ENCODE measurements at regions not wholly inside any gene's neighbourhood (a gene's known extent, or its start where the extent isn't known, plus 50 kb on each side); places are given as distances from the start of the nearest gene placed in this dataset.

DNA sequence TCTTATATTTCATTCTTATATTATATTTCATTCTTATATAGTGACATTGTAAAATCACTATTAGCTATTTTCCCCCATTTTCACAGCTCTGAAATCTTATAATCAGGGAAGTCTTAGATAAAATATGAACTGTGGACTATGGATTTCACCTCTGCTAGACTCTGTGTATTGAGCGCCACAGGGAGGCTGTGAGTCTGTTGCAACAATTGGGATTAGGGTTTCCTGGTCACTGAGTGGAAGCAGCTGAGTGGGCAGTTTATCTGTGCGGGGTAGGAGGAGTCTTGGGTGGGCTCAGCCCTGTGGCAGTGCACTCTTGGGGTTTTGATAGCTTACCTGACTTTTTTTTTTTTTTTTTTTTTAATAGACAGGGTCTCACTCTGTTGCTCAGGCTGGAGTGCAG, 249.5 kb downstream of the PTTG2 start:
- no peak for TF ChIP-seq EZH2phosphoT487 (conservative IDR thresholded peaks at IDR 0.05; ENCODE audit: low read length)
- TF ChIP-seq, protein P1, sequence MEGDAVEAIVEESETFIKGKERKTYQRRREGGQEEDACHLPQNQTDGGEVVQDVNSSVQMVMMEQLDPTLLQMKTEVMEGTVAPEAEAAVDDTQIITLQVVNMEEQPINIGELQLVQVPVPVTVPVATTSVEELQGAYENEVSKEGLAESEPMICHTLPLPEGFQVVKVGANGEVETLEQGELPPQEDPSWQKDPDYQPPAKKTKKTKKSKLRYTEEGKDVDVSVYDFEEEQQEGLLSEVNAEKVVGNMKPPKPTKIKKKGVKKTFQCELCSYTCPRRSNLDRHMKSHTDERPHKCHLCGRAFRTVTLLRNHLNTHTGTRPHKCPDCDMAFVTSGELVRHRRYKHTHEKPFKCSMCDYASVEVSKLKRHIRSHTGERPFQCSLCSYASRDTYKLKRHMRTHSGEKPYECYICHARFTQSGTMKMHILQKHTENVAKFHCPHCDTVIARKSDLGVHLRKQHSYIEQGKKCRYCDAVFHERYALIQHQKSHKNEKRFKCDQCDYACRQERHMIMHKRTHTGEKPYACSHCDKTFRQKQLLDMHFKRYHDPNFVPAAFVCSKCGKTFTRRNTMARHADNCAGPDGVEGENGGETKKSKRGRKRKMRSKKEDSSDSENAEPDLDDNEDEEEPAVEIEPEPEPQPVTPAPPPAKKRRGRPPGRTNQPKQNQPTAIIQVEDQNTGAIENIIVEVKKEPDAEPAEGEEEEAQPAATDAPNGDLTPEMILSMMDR (IDR thresholded peaks at IDR 0.05; ENCODE audit: insufficient read depth, low read length, poor library complexity, severe bottlenecking) = no peak
- Histone ChIP-seq H3K27me3 (ENCODE audit: low read length) (no peaks in the 10 kb centered on the region), H3K4me2 (ENCODE audit: low read depth, low read length, poor library complexity, severe bottlenecking) (no peak overlapping the region), H4K20me1 (ENCODE audit: low read depth, low read length) (no peaks in the 10 kb centered on the region), H3K9me2 (replicated peaks; ENCODE audit: insufficient read depth, low read length) (no peaks in the 10 kb centered on the region), H2AFZ (ENCODE audit: low read depth, low read length, severe bottlenecking) (no peak overlapping the region), H3K9me3 (ENCODE audit: insufficient read depth, low read length) (no peaks in the 10 kb centered on the region), H3K79me2 (ENCODE audit: insufficient read depth, low read length) (no peaks in the 10 kb centered on the region), H3K36me3 (ENCODE audit: low read length) (no peaks in the 10 kb centered on the region), H3K27ac (ENCODE audit: low read depth, low read length) (no peak overlapping the region), H3F3A (ENCODE audit: insufficient read depth) (no peaks in the 10 kb centered on the region), H3K9ac (ENCODE audit: low read length) (no peak overlapping the region), H3K4me3 (ENCODE audit: insufficient read depth, low read length, poor library complexity, severe bottlenecking) (no peak overlapping the region)

DNA sequence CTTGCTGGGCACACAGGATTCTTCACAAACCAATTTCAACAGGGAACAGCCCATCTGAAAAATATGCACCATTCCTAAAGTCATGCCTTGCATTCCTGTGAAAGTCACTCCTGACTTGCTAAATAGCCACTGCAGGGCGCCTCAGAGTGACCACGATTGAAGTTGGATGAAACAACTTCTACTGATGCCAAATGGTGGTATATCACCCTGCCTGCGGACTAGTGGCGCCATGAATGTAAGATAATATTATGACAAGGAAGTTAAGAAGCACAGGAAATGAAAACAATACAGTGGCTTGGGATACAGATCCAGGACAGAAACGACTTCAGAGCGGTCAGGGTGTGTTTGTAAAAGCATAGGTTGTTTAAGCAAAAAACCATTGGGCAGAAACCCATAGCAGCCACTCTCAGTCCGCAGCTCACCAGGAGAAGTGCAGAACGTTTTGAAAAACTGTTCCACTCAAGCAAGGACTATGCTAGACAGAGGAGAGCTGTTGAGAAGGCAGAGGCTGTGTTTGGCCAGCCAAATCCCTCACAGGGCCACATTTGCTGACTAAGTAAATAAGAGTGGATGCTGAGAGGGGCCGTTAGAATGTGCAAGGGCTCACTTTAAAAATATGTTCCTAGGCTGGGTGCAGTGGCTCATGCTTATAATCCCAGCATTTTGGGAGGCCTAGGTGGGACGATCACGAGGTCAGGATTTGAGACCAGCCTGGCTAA, 250.4 kb downstream of the PTTG2 start:
- Histone ChIP-seq H2AFZ (ENCODE audit: low read depth, low read length, severe bottlenecking) (no peak overlapping the region), H3K4me3 (ENCODE audit: insufficient read depth, low read length, poor library complexity, severe bottlenecking) (no peak overlapping the region), H3K36me3 (ENCODE audit: low read length) (no peaks in the 10 kb centered on the region), H3K4me2 (ENCODE audit: low read depth, low read length, poor library complexity, severe bottlenecking) (no peak overlapping the region), H3K9me2 (replicated peaks; ENCODE audit: insufficient read depth, low read length) (no peaks in the 10 kb centered on the region), H3K27ac (ENCODE audit: low read depth, low read length) (no peak overlapping the region), H3K9ac (ENCODE audit: low read length) (no peak overlapping the region), H3K79me2 (ENCODE audit: insufficient read depth, low read length) (no peaks in the 10 kb centered on the region), H3K9me3 (ENCODE audit: insufficient read depth, low read length) (no peaks in the 10 kb centered on the region), H4K20me1 (ENCODE audit: low read depth, low read length) (no peaks in the 10 kb centered on the region), H3F3A (ENCODE audit: insufficient read depth) (no peaks in the 10 kb centered on the region), H3K27me3 (ENCODE audit: low read length) (no peaks in the 10 kb centered on the region)
- TF ChIP-seq EZH2phosphoT487 (conservative IDR thresholded peaks at IDR 0.05; ENCODE audit: low read length) = no peak
- TF ChIP-seq, protein P1 (IDR thresholded peaks at IDR 0.05; ENCODE audit: insufficient read depth, low read length, poor library complexity, severe bottlenecking) = no peak

DNA sequence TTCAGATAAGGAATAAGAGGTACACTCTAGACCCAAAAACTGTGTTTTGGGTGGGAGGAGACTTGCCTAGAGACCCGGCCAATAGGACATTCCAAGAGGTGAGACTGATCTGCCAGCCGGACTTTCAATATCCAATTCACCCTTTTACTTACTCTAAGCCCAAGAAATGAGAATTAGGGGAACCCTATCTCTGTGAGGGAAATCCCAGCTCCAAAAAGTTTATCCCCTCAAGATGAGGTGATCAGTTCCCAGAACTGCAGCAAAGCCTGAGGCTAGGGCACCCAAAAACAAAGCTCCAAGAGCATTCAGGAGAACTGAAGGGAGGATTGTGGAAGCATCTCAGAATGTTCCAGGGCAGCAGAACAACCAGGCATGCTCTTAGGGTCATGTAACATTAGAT, 251.7 kb downstream of the PTTG2 start:
- no peak overlapping the region for H3K4me3 ChIP-seq (ENCODE audit: insufficient read depth, low read length, poor library complexity, severe bottlenecking)
- no peak overlapping the region for H3K27ac ChIP-seq (ENCODE audit: low read depth, low read length)
- no peak for TF ChIP-seq EZH2phosphoT487 (conservative IDR thresholded peaks at IDR 0.05; ENCODE audit: low read length)
- TF ChIP-seq, protein P1 (IDR thresholded peaks at IDR 0.05; ENCODE audit: insufficient read depth, low read length, poor library complexity, severe bottlenecking) = no peak
- no peaks in the 10 kb centered on the region for H3K79me2 ChIP-seq (ENCODE audit: insufficient read depth, low read length)
- no peak overlapping the region for H3K9ac ChIP-seq (ENCODE audit: low read length)
- H2AFZ ChIP-seq (ENCODE audit: low read depth, low read length, severe bottlenecking) = no peak overlapping the region
- H3K36me3 ChIP-seq (ENCODE audit: low read length) = no peaks in the 10 kb centered on the region
- H3F3A ChIP-seq (ENCODE audit: insufficient read depth) = no peaks in the 10 kb centered on the region
- H3K9me2 ChIP-seq (replicated peaks; ENCODE audit: insufficient read depth, low read length) = no peaks in the 10 kb centered on the region
- no peaks in the 10 kb centered on the region for H4K20me1 ChIP-seq (ENCODE audit: low read depth, low read length)
- H3K27me3 ChIP-seq (ENCODE audit: low read length) = no peaks in the 10 kb centered on the region
- no peaks in the 10 kb centered on the region for H3K9me3 ChIP-seq (ENCODE audit: insufficient read depth, low read length)
- H3K4me2 ChIP-seq (ENCODE audit: low read depth, low read length, poor library complexity, severe bottlenecking) = no peak overlapping the region

Measured in SU-DHL-6 (cell line).